HCT116 (cell line): ENCODE measurements at regions not wholly inside any gene's neighbourhood (a gene's known extent, or its start where the extent isn't known, plus 50 kb on each side); places are given as distances from the start of the nearest gene placed in this dataset.

Experiments
- ATAC-seq: fragments of 200-7000 bp; cut with Tn5 transposase; 2 replicates; pipeline ENCODE4 v1.9.1; 2020; ENCODE audit warnings: mild to moderate bottlenecking, moderate library complexity
- BruUV-seq: library from RNA; stranded (reverse); fragments of 400-500 nt; replicated peaks from 2 replicates; lab custom pipeline; 2021; lab: Mats Ljungman, UMichigan
- CTCF ChIA-PET: fragments of 300-600 bp; sonication (Branson Sonifier 250); formaldehyde crosslinking; loops from one replicate; lab custom pipeline; 2021; ENCODE audit warnings: antibody characterized with exemption; lab: Charles Lee
- POLR2A ChIA-PET: fragments of 300-600, 350-600 bp; sonication (Branson Sonifier 250); formaldehyde crosslinking; loops from one replicate; lab custom pipeline; 2021; ENCODE audit warnings: antibody characterized with exemption; lab: Charles Lee
- RAD21 ChIA-PET, 2 experiments: fragments of 300-600 bp; sonication (Branson Sonifier 250); formaldehyde crosslinking; loops; one replicate each; lab custom pipeline; 2023; ENCODE audit warnings: low total read pairs in 2 of 2; ENCODE audit not compliant: uncharacterized antibody in 2 of 2, unreplicated experiment in 2 of 2, low non-redundant PET in 1 of 2; lab: Charles Lee
- DNase-seq: peaks from one replicate; pipeline ENCODE4 v3.0.0-alpha.2; 2010; ENCODE audit warnings: low read depth, low spot score
- H2AFZ ChIP-seq: fragments of 200-600 bp; shearing (Covaris generic), sonication (generic); 2 replicates; pipeline ENCODE4 v1.6.1; 2017; ENCODE audit warnings: low read depth, mixed run types, mixed read lengths, antibody characterized with exemption, low read length; ENCODE audit not compliant: poor library complexity, severe bottlenecking
- H3K27ac ChIP-seq: 2 replicates; pipeline ENCODE4 v1.5.1; 2012; ENCODE audit warnings: low read depth, low read length
- H3K27me3 ChIP-seq: fragments of 200-600 bp; sonication (generic); 2 replicates; pipeline ENCODE4 v1.6.1; 2016; ENCODE audit warnings: mixed run types, low read length, mixed read lengths; ENCODE audit not compliant: insufficient read depth
- H3K36me3 ChIP-seq, 2 experiments: fragments of 200-500 bp in 1 of 2; fragments of 200-600 bp in 1 of 2; sonication (Bioruptor generic) in 1 of 2; sonication (generic) in 1 of 2; 2 replicates each; pipeline versions ENCODE4 v1.5.1 to v1.6.1; 2014 to 2016; ENCODE audit warnings: low read length in 2 of 2, inconsistent platforms in 1 of 2, mixed read lengths in 1 of 2, mixed run types in 1 of 2; ENCODE audit not compliant: insufficient read depth in 2 of 2, control insufficient read depth in 1 of 2
- H3K4me1 ChIP-seq, 2 experiments: fragments of 200-600 bp in 1 of 2; sonication (generic) in 1 of 2; 2 replicates each; pipeline versions ENCODE4 v1.5.1 to v1.6.1; 2012 to 2017; ENCODE audit warnings: low read length in 2 of 2, inconsistent platforms in 1 of 2, mild to moderate bottlenecking in 1 of 2, mixed read lengths in 1 of 2, mixed run types in 1 of 2, moderate library complexity in 1 of 2; ENCODE audit not compliant: insufficient read depth in 2 of 2, control insufficient read depth in 1 of 2
- H3K4me2 ChIP-seq: fragments of 200-600 bp; sonication (generic); 2 replicates; pipeline ENCODE4 v1.6.1; 2017; ENCODE audit warnings: mixed run types, low read length, mixed read lengths
- H3K4me3 ChIP-seq, 2 experiments: fragments of 200-600 bp in 1 of 2; sonication (generic) in 1 of 2; replicated peaks in 1 of 2; 2 replicates each; pipeline ENCODE4 v1.5.1; 2011 to 2016; ENCODE audit warnings: low read length in 2 of 2, control low read depth in 1 of 2, low read depth in 1 of 2, mild to moderate bottlenecking in 1 of 2, mixed read lengths in 1 of 2, mixed run types in 1 of 2
- H3K79me2 ChIP-seq: fragments of 200-600 bp; sonication (generic); 2 replicates; pipeline ENCODE4 v1.6.1; 2017; ENCODE audit warnings: mild to moderate bottlenecking, mixed run types, low read length, moderate library complexity, mixed read lengths; ENCODE audit not compliant: insufficient read depth
- H3K9ac ChIP-seq: fragments of 200-600 bp; sonication (generic); 2 replicates; pipeline ENCODE4 v1.6.1; 2016; ENCODE audit warnings: low read length, mixed read lengths
- H3K9me2 ChIP-seq: fragments of 200-600 bp; sonication (generic), shearing (Covaris generic); 2 replicates; pipeline ENCODE4 v1.6.1; 2017; ENCODE audit warnings: mixed run types, mild to moderate bottlenecking, moderate library complexity; ENCODE audit not compliant: insufficient read depth
- H3K9me3 ChIP-seq, 2 experiments: fragments of 200-500 bp in 1 of 2; fragments of 200-600 bp in 1 of 2; sonication (Bioruptor generic) in 1 of 2; sonication (generic) in 1 of 2; 2 replicates each; pipeline ENCODE4 v1.6.1; 2014 to 2017; ENCODE audit warnings: low read length in 2 of 2, mixed read lengths in 2 of 2, inconsistent platforms in 1 of 2, low read depth in 1 of 2, mild to moderate bottlenecking in 1 of 2, mixed run types in 1 of 2, moderate library complexity in 1 of 2; ENCODE audit not compliant: control insufficient read depth in 1 of 2, insufficient read depth in 1 of 2
- H4K20me1 ChIP-seq: fragments of 200-600 bp; sonication (generic), shearing (Covaris generic); 2 replicates; pipeline ENCODE4 v1.6.1; 2017; ENCODE audit warnings: mixed run types, mild to moderate bottlenecking, moderate library complexity; ENCODE audit not compliant: insufficient read depth
- CTCF ChIP-seq, 3 experiments: fragments of 200-600 bp in 1 of 3; sonication (generic) in 1 of 3; IDR thresholded peaks in 2 of 3; conservative IDR thresholded peaks in 1 of 3; 2 replicates each; pipeline ENCODE4 v1.5.1; 2012 to 2017; ENCODE audit warnings: low read depth in 2 of 3, low read length in 2 of 3, antibody characterized with exemption in 1 of 3, borderline replicate concordance in 1 of 3, control low read depth in 1 of 3, mild to moderate bottlenecking in 1 of 3, mixed read lengths in 1 of 3, mixed run types in 1 of 3, moderate library complexity in 1 of 3; ENCODE audit not compliant: insufficient read depth in 1 of 3
- EZH2 ChIP-seq: fragments of 200-600 bp; sonication (generic); IDR thresholded peaks from 2 replicates; pipeline ENCODE4 v1.6.1; 2017; ENCODE audit warnings: antibody characterized with exemption, mixed run types
- RAD21 ChIP-seq: IDR thresholded peaks from 2 replicates; pipeline ENCODE4 v1.6.1; 2012; ENCODE audit warnings: low read depth, mild to moderate bottlenecking
- ZBTB33 ChIP-seq: IDR thresholded peaks from 2 replicates; pipeline ENCODE4 v1.6.1; 2011; ENCODE audit warnings: mild to moderate bottlenecking, low read length, moderate library complexity; ENCODE audit not compliant: insufficient replicate concordance; ENCODE audit errors: extremely low read depth
- ZFX ChIP-seq: fragments of 450-650 bp; IDR thresholded peaks from 2 replicates; pipeline ENCODE4 v1.6.1; 2017
- intact Hi-C: fragments of 100-400 bp; cut with micrococcal nuclease; formaldehyde crosslinking; loops from 2 replicates; pipeline ENCODE4 v1.10.0; 2022

- no peak overlapping the region for H3K27ac ChIP-seq
- H2AFZ ChIP-seq, result no peak overlapping the region
- H3K9me3 ChIP-seq, result no peaks in the 10 kb centered on the region
- no peak overlapping the region for H3K4me2 ChIP-seq
- ChIA-PET RAD21 (interaction anchor here in 1 of 2 experiments (1.0 to 1.6 kb wide), 2 partner anchors 32 to 42 kb away, joined by 3 to 4 read pairs; no protein-coding TSS in a partner anchor), POLR2A (no interaction called here), CTCF (interaction anchor here (0.5 to 1.5 kb wide), 8 partner anchors 9 to 77 kb away, joined by 3 to 22 read pairs (median 4); no protein-coding TSS in a partner anchor)
- no TSS peak for BruUV-seq
- H3K9me2 ChIP-seq, result no peaks in the 10 kb centered on the region
- H3K79me2 ChIP-seq, result no peaks in the 10 kb centered on the region
- no peaks in the 10 kb centered on the region for H4K20me1 ChIP-seq
- ATAC-seq (peak; percentile 99), DNase-seq (peak; percentile 55)
- H3K9ac ChIP-seq, result no peak overlapping the region
- H3K4me3 ChIP-seq, result no peak overlapping the region
- intact Hi-C loops, result loop anchor here (1.0 kb wide), 1 partner anchor 32 kb away; no protein-coding TSS in a partner anchor
- TF ChIP-seq CTCF (IDR thresholded peaks at IDR 0.05 in 2 of 3, conservative IDR thresholded peaks at IDR 0.05 in 1 of 3; ENCODE audit: borderline replicate concordance in 1 of 3, insufficient read depth in 1 of 3, low read depth in 2 of 3, low read length in 2 of 3) (peak; percentile 62 to 83 (median 81)), RAD21 (peak; percentile 58), EZH2 (no peak), ZBTB33 (no peak), ZFX (no peak)
- peaks cover 9% of the 10 kb centered on the region; the same call in 1 of the 2 replicates for H3K27me3 ChIP-seq
- no peaks in the 10 kb centered on the region for H3K4me1 ChIP-seq
- no peaks in the 10 kb centered on the region for H3K36me3 ChIP-seq
These were observed 58.7 kb upstream of the PABPC3 start for GRCh38 chr13:25037057-25037813.
